Osteoblast (primary cell): ENCODE measurements at regions not wholly inside any gene's neighbourhood (a gene's known extent, or its start where the extent isn't known, plus 50 kb on each side); places are given as distances from the start of the nearest gene placed in this dataset.

Source experiments
- DNase-seq: peaks from one replicate; pipeline ENCODE4 v3.0.0; 2011; ENCODE audit warnings: low spot score, mixed read lengths; ENCODE audit not compliant: insufficient read length; ENCODE audit errors: missing footprints
- H2AFZ ChIP-seq: 2 replicates; pipeline ENCODE4 v1.6.0; 2011; ENCODE audit warnings: mild to moderate bottlenecking, low read length
- H3K27ac ChIP-seq: 2 replicates; pipeline ENCODE4 v1.5.1; 2011; ENCODE audit warnings: mild to moderate bottlenecking, low read depth, low read length, moderate library complexity
- H3K27me3 ChIP-seq: 2 replicates; pipeline ENCODE4 v1.6.0; 2012; ENCODE audit warnings: mild to moderate bottlenecking, control low read depth, inconsistent platforms, low read length, moderate library complexity; ENCODE audit not compliant: insufficient read depth
- H3K36me3 ChIP-seq: 2 replicates; pipeline ENCODE4 v1.5.1; 2011; ENCODE audit warnings: mild to moderate bottlenecking, low read length, control low read depth, moderate library complexity; ENCODE audit not compliant: insufficient read depth
- H3K4me1 ChIP-seq: 2 replicates; pipeline ENCODE4 v1.5.1; 2011; ENCODE audit warnings: mild to moderate bottlenecking, low read length, control low read depth, moderate library complexity; ENCODE audit not compliant: insufficient read depth
- H3K4me2 ChIP-seq: 2 replicates; pipeline ENCODE4 v1.6.0; 2011; ENCODE audit warnings: mild to moderate bottlenecking, low read length; ENCODE audit not compliant: insufficient read depth
- H3K4me3 ChIP-seq: fragments of 200-600 bp; sonication (generic); 3 replicates; pipeline ENCODE4 v1.5.1; 2012; ENCODE audit warnings: mild to moderate bottlenecking, low read length, inconsistent platforms; ENCODE audit not compliant: insufficient read depth
- H3K79me2 ChIP-seq: 2 replicates; pipeline ENCODE4 v1.6.0; 2012; ENCODE audit warnings: mild to moderate bottlenecking, low read length, control low read depth, inconsistent platforms; ENCODE audit not compliant: insufficient read depth
- H3K9me3 ChIP-seq: 2 replicates; pipeline ENCODE4 v1.5.1; 2011; ENCODE audit warnings: low read depth, low read length, control low read depth
- H4K20me1 ChIP-seq: 2 replicates; pipeline ENCODE4 v1.6.0; 2012; ENCODE audit warnings: mild to moderate bottlenecking, low read length, control low read depth; ENCODE audit not compliant: insufficient read depth
- CTCF ChIP-seq: IDR thresholded peaks from 2 replicates; pipeline ENCODE4 v1.5.1; 2011; ENCODE audit warnings: mild to moderate bottlenecking, low read depth, low read length, moderate library complexity; ENCODE audit errors: extremely low read depth

GRCh38 chr12:114165921-114166320, 199.8 kb upstream of the RBM19 start:
- no peak overlapping the region for H3K4me3 ChIP-seq
- no peak overlapping the region for H3K27ac ChIP-seq
- H2AFZ ChIP-seq: no peak overlapping the region
- no peaks in the 10 kb centered on the region for H3K36me3 ChIP-seq
- no peak overlapping the region for H3K4me2 ChIP-seq
- H3K27me3 ChIP-seq: no peaks in the 10 kb centered on the region
- no peaks in the 10 kb centered on the region for H3K4me1 ChIP-seq
- H3K79me2 ChIP-seq: no peaks in the 10 kb centered on the region
- no peak for DNase-seq
- TF ChIP-seq CTCF: no peak
- no peaks in the 10 kb centered on the region for H3K9me3 ChIP-seq
- H4K20me1 ChIP-seq: no peaks in the 10 kb centered on the region

GRCh38 chr12:114164351-114164750, 198.2 kb upstream of the RBM19 start:
- Histone ChIP-seq H3K4me3 (no peak overlapping the region), H3K4me1 (no peaks in the 10 kb centered on the region), H4K20me1 (no peaks in the 10 kb centered on the region), H3K9me3 (no peaks in the 10 kb centered on the region), H2AFZ (no peak overlapping the region), H3K27me3 (no peaks in the 10 kb centered on the region), H3K4me2 (no peak overlapping the region), H3K36me3 (no peaks in the 10 kb centered on the region), H3K27ac (no peak overlapping the region), H3K79me2 (no peaks in the 10 kb centered on the region)
- no peak for TF ChIP-seq CTCF
- no peak for DNase-seq

- no peak overlapping the region for H3K27ac ChIP-seq
- no peaks in the 10 kb centered on the region for H3K79me2 ChIP-seq
- H3K9me3 ChIP-seq: no peaks in the 10 kb centered on the region
- H3K4me1 ChIP-seq: no peaks in the 10 kb centered on the region
- no peaks in the 10 kb centered on the region for H3K36me3 ChIP-seq
- no peak overlapping the region for H2AFZ ChIP-seq
- no peak for DNase-seq
- H3K4me2 ChIP-seq: no peak overlapping the region
- TF ChIP-seq CTCF: no peak
- H3K4me3 ChIP-seq: no peak overlapping the region
- no peaks in the 10 kb centered on the region for H4K20me1 ChIP-seq
- no peaks in the 10 kb centered on the region for H3K27me3 ChIP-seq
Observed at GRCh38 chr12:114163771-114164170, 197.6 kb upstream of the RBM19 start.

DNA sequence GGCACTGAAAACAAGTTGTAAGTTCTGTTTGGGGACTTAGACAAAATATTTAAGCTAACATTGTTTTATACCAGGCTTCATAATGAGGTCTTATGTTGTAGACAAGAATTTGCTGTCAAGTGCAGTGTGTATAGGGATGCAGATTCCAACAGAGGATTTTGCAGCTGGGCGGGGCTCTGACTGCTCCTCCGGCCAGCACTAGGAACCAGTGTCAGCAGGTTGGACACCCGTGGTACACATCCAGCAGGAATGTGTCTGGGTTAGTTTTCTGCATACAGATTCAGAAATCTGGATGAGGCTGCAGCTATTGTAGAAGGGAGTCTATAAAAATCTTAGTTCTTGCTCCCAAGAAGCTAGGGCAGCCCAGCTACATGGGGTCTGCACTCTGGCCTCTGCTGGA, 194.3 kb upstream of the RBM19 start:
- Histone ChIP-seq H3K9me3 (no peaks in the 10 kb centered on the region), H4K20me1 (no peaks in the 10 kb centered on the region), H3K79me2 (no peaks in the 10 kb centered on the region), H2AFZ (no peak overlapping the region), H3K4me2 (no peak overlapping the region), H3K4me1 (no peaks in the 10 kb centered on the region), H3K27ac (no peak overlapping the region), H3K36me3 (no peaks in the 10 kb centered on the region), H3K27me3 (no peaks in the 10 kb centered on the region), H3K4me3 (no peak overlapping the region)
- no peak for TF ChIP-seq CTCF
- no peak for DNase-seq
